Osteocyte (in vitro differentiated cells): ENCODE measurements at regions not wholly inside any gene's neighbourhood (a gene's known extent, or its start where the extent isn't known, plus 50 kb on each side); places are given as distances from the start of the nearest gene placed in this dataset.
A peak's percentile ranks its signal among the peaks of the same experiment; 100 is the strongest.

Experiments used
- DNase-seq: peaks from one replicate; pipeline ENCODE4 v3.0.0; 2021; ENCODE audit warnings: mixed read lengths; ENCODE audit not compliant: unreplicated experiment; ENCODE audit errors: extremely low spot score
- H3K27ac Mint-ChIP-seq: one replicate; pipeline ENCODE4 v1.8.0; 2021; ENCODE audit warnings: mild to moderate bottlenecking, mixed read lengths; ENCODE audit not compliant: unreplicated experiment
- H3K27me3 Mint-ChIP-seq: one replicate; pipeline ENCODE4 v1.8.0; 2021; ENCODE audit warnings: mixed read lengths; ENCODE audit not compliant: unreplicated experiment
- H3K36me3 Mint-ChIP-seq: one replicate; pipeline ENCODE4 v1.8.0; 2021; ENCODE audit warnings: mixed read lengths; ENCODE audit not compliant: unreplicated experiment
- H3K4me1 Mint-ChIP-seq: one replicate; pipeline ENCODE4 v1.8.0; 2021; ENCODE audit warnings: mixed read lengths; ENCODE audit not compliant: unreplicated experiment
- H3K4me3 Mint-ChIP-seq: one replicate; pipeline ENCODE4 v1.8.0; 2021; ENCODE audit warnings: mild to moderate bottlenecking, moderate library complexity, mixed read lengths; ENCODE audit not compliant: unreplicated experiment
- H3K9me3 Mint-ChIP-seq: one replicate; pipeline ENCODE4 v1.8.0; 2021; ENCODE audit warnings: mixed read lengths; ENCODE audit not compliant: unreplicated experiment
- TF ChIP-seq, protein P1 (sequence below): fragments of 200-600 bp; sonication (generic); IDR thresholded peaks from 2 replicates; pipeline ENCODE4 v1.5.0; 2021; ENCODE audit warnings: antibody characterized with exemption, mild to moderate bottlenecking, moderate library complexity

- Mint-ChIP-seq H3K4me3 (no peak overlapping the region), H3K9me3 (peaks cover 5% of the 10 kb centered on the region), H3K27me3 (peaks cover 4% of the 10 kb centered on the region), H3K36me3 (no peaks in the 10 kb centered on the region), H3K4me1 (no peaks in the 10 kb centered on the region), H3K27ac (no peak overlapping the region)
- DNase-seq, result no peak
- TF ChIP-seq, protein P1, sequence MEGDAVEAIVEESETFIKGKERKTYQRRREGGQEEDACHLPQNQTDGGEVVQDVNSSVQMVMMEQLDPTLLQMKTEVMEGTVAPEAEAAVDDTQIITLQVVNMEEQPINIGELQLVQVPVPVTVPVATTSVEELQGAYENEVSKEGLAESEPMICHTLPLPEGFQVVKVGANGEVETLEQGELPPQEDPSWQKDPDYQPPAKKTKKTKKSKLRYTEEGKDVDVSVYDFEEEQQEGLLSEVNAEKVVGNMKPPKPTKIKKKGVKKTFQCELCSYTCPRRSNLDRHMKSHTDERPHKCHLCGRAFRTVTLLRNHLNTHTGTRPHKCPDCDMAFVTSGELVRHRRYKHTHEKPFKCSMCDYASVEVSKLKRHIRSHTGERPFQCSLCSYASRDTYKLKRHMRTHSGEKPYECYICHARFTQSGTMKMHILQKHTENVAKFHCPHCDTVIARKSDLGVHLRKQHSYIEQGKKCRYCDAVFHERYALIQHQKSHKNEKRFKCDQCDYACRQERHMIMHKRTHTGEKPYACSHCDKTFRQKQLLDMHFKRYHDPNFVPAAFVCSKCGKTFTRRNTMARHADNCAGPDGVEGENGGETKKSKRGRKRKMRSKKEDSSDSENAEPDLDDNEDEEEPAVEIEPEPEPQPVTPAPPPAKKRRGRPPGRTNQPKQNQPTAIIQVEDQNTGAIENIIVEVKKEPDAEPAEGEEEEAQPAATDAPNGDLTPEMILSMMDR, result no peak
Measured at GRCh38 chr12:84355561-84355960, 557.0 kb downstream of the SLC6A15 start.

- H3K36me3 Mint-ChIP-seq, result no peaks in the 10 kb centered on the region
- no peaks in the 10 kb centered on the region for H3K4me1 Mint-ChIP-seq
- H3K27me3 Mint-ChIP-seq, result peaks cover 9% of the 10 kb centered on the region
- TF ChIP-seq, protein P1, result no peak
- H3K27ac Mint-ChIP-seq, result no peak overlapping the region
- DNase-seq, result peak; percentile 62
- H3K4me3 Mint-ChIP-seq, result no peak overlapping the region
- H3K9me3 Mint-ChIP-seq, result peaks cover 23% of the 10 kb centered on the region
Measured at GRCh38 chr12:84348582-84348981, 564.0 kb downstream of the SLC6A15 start.

DNA sequence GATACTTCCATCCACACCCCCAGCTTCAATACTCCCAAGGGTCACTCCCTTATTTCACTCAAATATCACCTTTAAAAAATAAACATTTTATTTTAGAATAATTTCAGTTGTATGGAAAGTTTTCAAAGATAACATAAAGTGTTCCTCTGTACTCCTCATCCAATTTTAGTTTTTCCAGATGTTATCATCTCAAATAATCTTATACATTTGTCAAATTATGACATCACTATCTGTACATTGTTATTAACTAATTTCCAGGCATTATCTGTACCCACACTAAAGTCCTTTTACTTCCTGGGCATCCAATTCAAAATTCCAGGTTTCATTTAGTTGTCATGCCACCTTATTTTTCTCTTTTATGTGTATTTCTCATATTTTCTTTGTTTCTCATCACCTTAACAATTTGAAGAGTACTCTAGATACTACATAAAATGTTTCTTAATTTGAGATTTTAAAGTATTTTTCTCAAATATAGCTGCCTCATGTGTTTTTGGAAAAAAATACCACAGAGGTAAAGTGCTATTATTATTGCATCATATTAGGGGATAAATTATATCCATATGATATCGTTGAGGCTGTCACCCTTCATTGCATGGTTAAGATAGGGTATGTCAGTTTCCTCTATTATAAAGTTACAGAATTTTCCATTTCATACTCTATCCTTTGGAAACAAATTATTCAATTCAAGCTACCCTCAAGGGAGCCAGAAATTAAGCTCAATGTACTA, 571.0 kb downstream of the SLC6A15 start:
- Mint-ChIP-seq H3K4me3 (no peak overlapping the region), H3K27ac (no peak overlapping the region), H3K27me3 (peaks cover 2% of the 10 kb centered on the region), H3K36me3 (no peaks in the 10 kb centered on the region), H3K4me1 (no peaks in the 10 kb centered on the region), H3K9me3 (peaks cover 17% of the 10 kb centered on the region)
- DNase-seq, result no peak
- TF ChIP-seq, protein P1, result no peak

DNA sequence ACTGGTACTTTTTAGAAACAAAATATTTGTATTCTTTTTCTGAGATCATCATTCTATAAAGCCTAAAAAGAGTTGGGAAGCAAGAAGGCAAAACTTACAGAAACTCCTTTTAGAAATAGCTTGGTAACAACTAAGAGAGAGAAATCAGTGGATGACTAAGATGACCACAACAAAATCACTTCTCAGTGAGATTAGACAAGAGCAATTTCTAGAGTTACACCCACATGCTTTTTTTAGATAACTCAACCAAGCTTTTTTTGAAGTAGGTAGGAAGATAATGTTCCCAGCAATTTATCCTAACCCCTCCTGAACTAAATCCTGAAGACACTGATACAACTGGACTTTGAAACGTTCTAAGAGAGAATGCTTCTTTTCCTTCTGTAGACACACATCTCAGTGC, 576.4 kb downstream of the SLC6A15 start:
- Mint-ChIP-seq H3K27ac (no peak overlapping the region), H3K4me1 (no peaks in the 10 kb centered on the region), H3K36me3 (no peaks in the 10 kb centered on the region), H3K27me3 (peaks cover 5% of the 10 kb centered on the region), H3K9me3 (no peaks in the 10 kb centered on the region), H3K4me3 (no peak overlapping the region)
- TF ChIP-seq, protein P1, result no peak
- no peak for DNase-seq

- DNase-seq, result no peak
- TF ChIP-seq, protein P1, result no peak
- Mint-ChIP-seq H3K27ac (no peak overlapping the region), H3K9me3 (no peaks in the 10 kb centered on the region), H3K4me1 (no peaks in the 10 kb centered on the region), H3K36me3 (no peaks in the 10 kb centered on the region), H3K4me3 (no peak overlapping the region), H3K27me3 (peaks cover 4% of the 10 kb centered on the region)
Measured at GRCh38 chr12:84329938-84330337, 582.7 kb downstream of the SLC6A15 start.
